NCI-H146 (cell line): ENCODE measurements at regions not wholly inside any gene's neighbourhood (a gene's known extent, or its start where the extent isn't known, plus 50 kb on each side); places are given as distances from the start of the nearest gene placed in this dataset.

ENCODE experiments used
- DNase-seq: peaks from one replicate; lab custom pipeline; 2025; lab: John Stamatoyannopoulos, UW

- peak; percentile 13 for DNase-seq
Observed at GRCh38 chr5:93884254-93884653, 142.9 kb upstream of the POU5F2 start.

GRCh38 chr5:93883459-93883858, 142.1 kb upstream of the POU5F2 start:
- DNase-seq = no peak

- DNase-seq = no peak
Observed at GRCh38 chr5:93875693-93876092, 134.3 kb upstream of the POU5F2 start.

GRCh38 chr5:93874491-93874890, 133.1 kb upstream of the POU5F2 start:
- DNase-seq = no peak

GRCh38 chr5:93874080-93874479, 132.7 kb upstream of the POU5F2 start:
- DNase-seq = peak; percentile 38

GRCh38 chr5:93873211-93873736, 131.9 kb upstream of the POU5F2 start:
- no peak for DNase-seq

GRCh38 chr5:93870649-93871048, 129.2 kb upstream of the POU5F2 start:
- DNase-seq = no peak

- no peak for DNase-seq
Observed at GRCh38 chr5:93868851-93869250, 127.5 kb upstream of the POU5F2 start.

- peak; percentile 43 for DNase-seq
Observed at GRCh38 chr5:93850311-93850710, 108.9 kb upstream of the POU5F2 start.

- DNase-seq = no peak
Observed at GRCh38 chr5:93845376-93845775, 104.0 kb upstream of the POU5F2 start.

GRCh38 chr5:93831449-93831848, 90.0 kb upstream of the POU5F2 start:
- DNase-seq = no peak

- no peak for DNase-seq
Observed at GRCh38 chr5:93830893-93831292, 89.5 kb upstream of the POU5F2 start.

- no peak for DNase-seq
Observed at GRCh38 chr5:93829346-93829745, 87.9 kb upstream of the POU5F2 start.

GRCh38 chr5:93821891-93822415, 80.6 kb upstream of the POU5F2 start:
- DNase-seq = no peak

GRCh38 chr5:93819668-93820067, 78.3 kb upstream of the POU5F2 start:
- no peak for DNase-seq

GRCh38 chr5:93810780-93811179, 69.4 kb upstream of the POU5F2 start:
- DNase-seq = no peak

GRCh38 chr5:93809430-93809829, 68.0 kb upstream of the POU5F2 start:
- no peak for DNase-seq

GRCh38 chr5:93807846-93808245, 66.4 kb upstream of the POU5F2 start:
- no peak for DNase-seq

GRCh38 chr5:93805616-93806379, 64.4 kb upstream of the POU5F2 start:
- DNase-seq = no peak

- peak; percentile 91 for DNase-seq
Observed at GRCh38 chr5:93800988-93801811, 59.8 kb upstream of the POU5F2 start.

- DNase-seq = peak; percentile 60
Observed at GRCh38 chr5:93794954-93795353, 53.6 kb upstream of the POU5F2 start.

GRCh38 chr5:93793159-93793781, 51.9 kb upstream of the POU5F2 start:
- no peak for DNase-seq
